Liver (tissue), 8 donors: ENCODE measurements at regions not wholly inside any gene's neighbourhood (a gene's known extent, or its start where the extent isn't known, plus 50 kb on each side); places are given as distances from the start of the nearest gene placed in this dataset.

Experiments used
- DNase-seq: peaks from one replicate; pipeline ENCODE4 v3.0.0-alpha.2; 2017; ENCODE audit warnings: low spot score
- H3K27ac ChIP-seq, 2 donors: one replicate each; pipeline ENCODE4 v1.7.0; 2013; ENCODE audit warnings: inconsistent platforms in 2 of 2, low read length in 2 of 2, control low read depth in 1 of 2, low read depth in 1 of 2, mild to moderate bottlenecking in 1 of 2
- H3K27me3 ChIP-seq, 4 donors: one replicate each; pipeline versions ENCODE4 v1.6.1 to v1.7.0; 2013; ENCODE audit warnings: low read length in 3 of 4, inconsistent platforms in 1 of 4, mild to moderate bottlenecking in 1 of 4, moderate library complexity in 1 of 4; ENCODE audit not compliant: control insufficient read depth in 4 of 4, insufficient read depth in 4 of 4
- H3K36me3 ChIP-seq, 4 donors: one replicate each; pipeline versions ENCODE4 v1.6.1 to v1.7.0; 2013; ENCODE audit warnings: low read length in 3 of 4, mild to moderate bottlenecking in 3 of 4, low read depth in 1 of 4, moderate library complexity in 1 of 4; ENCODE audit not compliant: control insufficient read depth in 4 of 4, insufficient read depth in 3 of 4
- H3K4me1 ChIP-seq, 4 donors: one replicate each; pipeline versions ENCODE4 v1.6.1 to v1.7.0; 2013; ENCODE audit warnings: low read length in 3 of 4, mild to moderate bottlenecking in 3 of 4, moderate library complexity in 1 of 4; ENCODE audit not compliant: control insufficient read depth in 4 of 4, insufficient read depth in 4 of 4
- H3K4me3 ChIP-seq, 3 donors: one replicate each; pipeline versions ENCODE4 v1.6.1 to v1.7.0; 2013; ENCODE audit warnings: low read length in 3 of 3, control low read depth in 1 of 3, low read depth in 1 of 3, mild to moderate bottlenecking in 1 of 3
- H3K9ac ChIP-seq, 2 donors: one replicate each; pipeline ENCODE4 v1.7.0; 2013; ENCODE audit warnings: low read length in 2 of 2, mild to moderate bottlenecking in 2 of 2, moderate library complexity in 2 of 2, control low read depth in 1 of 2, low read depth in 1 of 2
- H3K9me3 ChIP-seq, 4 donors: one replicate each; pipeline versions ENCODE4 v1.6.1 to v1.7.0; 2013; ENCODE audit warnings: low read length in 3 of 4; ENCODE audit not compliant: control insufficient read depth in 4 of 4
- ATF3 ChIP-seq: IDR thresholded peaks from 2 replicates; pipeline ENCODE4 v1.6.1; 2016; ENCODE audit warnings: antibody characterized with exemption
- CTCF ChIP-seq: fragments of 150-350 bp; IDR thresholded peaks from 2 replicates; pipeline ENCODE4 v1.5.1; 2017; ENCODE audit warnings: improper control_type of control experiment, low read depth, low read length; ENCODE audit not compliant: missing input control
- EGR1 ChIP-seq, 2 donors: IDR thresholded peaks; 2 replicates each; pipeline ENCODE4 v1.6.1; 2016 to 2018; ENCODE audit warnings: antibody characterized with exemption in 2 of 2, low read depth in 2 of 2
- FOXA1 ChIP-seq: IDR thresholded peaks from 2 replicates; pipeline ENCODE4 v1.6.1; 2016; ENCODE audit warnings: antibody characterized with exemption
- FOXA2 ChIP-seq: IDR thresholded peaks from 2 replicates; pipeline ENCODE4 v1.6.1; 2016; ENCODE audit warnings: antibody characterized with exemption
- GABPA ChIP-seq, 2 donors: IDR thresholded peaks in 1 of 2; conservative IDR thresholded peaks in 1 of 2; 2 replicates each; pipeline ENCODE4 v1.6.1; 2016; ENCODE audit warnings: antibody characterized with exemption in 2 of 2, mild to moderate bottlenecking in 1 of 2, moderate library complexity in 1 of 2
- HNF4A ChIP-seq, 2 donors: conservative IDR thresholded peaks; 2 replicates each; pipeline ENCODE4 v1.6.1; 2016; ENCODE audit warnings: antibody characterized with exemption in 2 of 2, mild to moderate bottlenecking in 2 of 2
- HNF4G ChIP-seq: IDR thresholded peaks from 2 replicates; pipeline ENCODE4 v1.6.1; 2016; ENCODE audit warnings: antibody characterized with exemption
- JUND ChIP-seq, 2 donors: IDR thresholded peaks; 2 replicates each; pipeline ENCODE4 v1.6.1; 2016; ENCODE audit warnings: antibody characterized with exemption in 2 of 2
- NR2F2 ChIP-seq: IDR thresholded peaks from 2 replicates; pipeline ENCODE4 v1.6.1; 2016; ENCODE audit warnings: antibody characterized with exemption
- RAD21 ChIP-seq, 2 donors: IDR thresholded peaks; 2 replicates each; pipeline ENCODE4 v1.6.1; 2016; ENCODE audit warnings: antibody characterized with exemption in 2 of 2, mild to moderate bottlenecking in 2 of 2
- RXRA ChIP-seq, 2 donors: IDR thresholded peaks; 2 replicates each; pipeline ENCODE4 v1.6.1; 2017 to 2018; ENCODE audit warnings: antibody characterized with exemption in 2 of 2, mild to moderate bottlenecking in 1 of 2
- SP1 ChIP-seq: IDR thresholded peaks from 2 replicates; pipeline ENCODE4 v1.6.1; 2018; ENCODE audit warnings: antibody characterized with exemption, mild to moderate bottlenecking
- TAF1 ChIP-seq: conservative IDR thresholded peaks from 2 replicates; pipeline ENCODE4 v1.6.1; 2016; ENCODE audit warnings: antibody characterized with exemption, mild to moderate bottlenecking
- WGBS: extraction: QIAGEN DNeasy Blood & Tissue Kit; methylation state at CpG from one replicate; pipeline ENCODE4 v1.1.7; 2013; 5-methylcytosine and 5-hydroxymethylcytosine counted together
- TF ChIP-seq, protein P1 (sequence below): IDR thresholded peaks from 2 replicates; pipeline ENCODE4 v1.6.1; 2016; ENCODE audit warnings: antibody characterized with exemption, mild to moderate bottlenecking
- donor health status: healthy.
- donor health status: healthy.
- donor health status: healthy.
- donor health status: healthy.
- donor health status: healthy.

DNA sequence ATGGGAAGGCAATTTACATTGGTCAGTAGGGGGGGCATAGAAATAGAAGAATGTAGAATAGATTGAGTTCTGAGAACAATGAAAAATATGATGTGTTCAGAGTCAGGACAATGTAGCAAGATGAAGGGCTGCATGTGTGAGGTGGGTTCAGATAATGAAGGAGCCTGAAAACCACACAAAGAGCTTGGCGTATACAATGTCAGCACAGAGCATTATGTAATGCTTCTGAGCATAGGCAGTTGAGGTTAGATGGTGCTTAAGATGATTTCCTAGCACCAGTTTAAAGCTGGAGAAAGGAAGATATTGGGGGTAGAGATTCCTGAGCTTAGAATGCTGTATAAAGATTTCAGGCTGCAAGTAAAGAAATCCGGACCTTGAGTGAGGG lies 202.0 kb upstream of the SNX7 start:
- WGBS = 97% methylated on average over 2 of the region's 2 CpGs
- peaks cover 0 to 3% (median 0%) of the 10 kb centered on the region in 4 donors for H3K27me3 ChIP-seq
- no peak overlapping the region for H3K27ac ChIP-seq
- H3K4me1 ChIP-seq = no peaks in the 10 kb centered on the region
- DNase-seq = no peak
- no peaks in the 10 kb centered on the region for H3K9me3 ChIP-seq
- no peaks in the 10 kb centered on the region for H3K36me3 ChIP-seq
- TF ChIP-seq, protein P1, sequence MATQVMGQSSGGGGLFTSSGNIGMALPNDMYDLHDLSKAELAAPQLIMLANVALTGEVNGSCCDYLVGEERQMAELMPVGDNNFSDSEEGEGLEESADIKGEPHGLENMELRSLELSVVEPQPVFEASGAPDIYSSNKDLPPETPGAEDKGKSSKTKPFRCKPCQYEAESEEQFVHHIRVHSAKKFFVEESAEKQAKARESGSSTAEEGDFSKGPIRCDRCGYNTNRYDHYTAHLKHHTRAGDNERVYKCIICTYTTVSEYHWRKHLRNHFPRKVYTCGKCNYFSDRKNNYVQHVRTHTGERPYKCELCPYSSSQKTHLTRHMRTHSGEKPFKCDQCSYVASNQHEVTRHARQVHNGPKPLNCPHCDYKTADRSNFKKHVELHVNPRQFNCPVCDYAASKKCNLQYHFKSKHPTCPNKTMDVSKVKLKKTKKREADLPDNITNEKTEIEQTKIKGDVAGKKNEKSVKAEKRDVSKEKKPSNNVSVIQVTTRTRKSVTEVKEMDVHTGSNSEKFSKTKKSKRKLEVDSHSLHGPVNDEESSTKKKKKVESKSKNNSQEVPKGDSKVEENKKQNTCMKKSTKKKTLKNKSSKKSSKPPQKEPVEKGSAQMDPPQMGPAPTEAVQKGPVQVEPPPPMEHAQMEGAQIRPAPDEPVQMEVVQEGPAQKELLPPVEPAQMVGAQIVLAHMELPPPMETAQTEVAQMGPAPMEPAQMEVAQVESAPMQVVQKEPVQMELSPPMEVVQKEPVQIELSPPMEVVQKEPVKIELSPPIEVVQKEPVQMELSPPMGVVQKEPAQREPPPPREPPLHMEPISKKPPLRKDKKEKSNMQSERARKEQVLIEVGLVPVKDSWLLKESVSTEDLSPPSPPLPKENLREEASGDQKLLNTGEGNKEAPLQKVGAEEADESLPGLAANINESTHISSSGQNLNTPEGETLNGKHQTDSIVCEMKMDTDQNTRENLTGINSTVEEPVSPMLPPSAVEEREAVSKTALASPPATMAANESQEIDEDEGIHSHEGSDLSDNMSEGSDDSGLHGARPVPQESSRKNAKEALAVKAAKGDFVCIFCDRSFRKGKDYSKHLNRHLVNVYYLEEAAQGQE = no peak
- no peak for TF ChIP-seq RAD21 (IDR thresholded peaks at IDR 0.05)
- no peak for TF ChIP-seq FOXA2
- no peak for TF ChIP-seq EGR1 (IDR thresholded peaks at IDR 0.05; ENCODE audit: low read depth in 2 of 2)
- no peak for TF ChIP-seq HNF4A (conservative IDR thresholded peaks at IDR 0.05)
- no peak for TF ChIP-seq RXRA (IDR thresholded peaks at IDR 0.05)
- TF ChIP-seq SP1 = no peak
- no peak for TF ChIP-seq NR2F2
- no peak for TF ChIP-seq HNF4G
- no peak overlapping the region for H3K9ac ChIP-seq
- H3K4me3 ChIP-seq = no peak overlapping the region

GRCh38 chr1:98458511-98459485 lies 202.7 kb upstream of the SNX7 start:
- Histone ChIP-seq H3K27ac (no peak overlapping the region), H3K9ac (no peak overlapping the region), H3K9me3 (no peaks in the 10 kb centered on the region), H3K27me3 (peaks cover 0 to 4% (median 0%) of the 10 kb centered on the region in 4 donors), H3K4me1 (no peaks in the 10 kb centered on the region), H3K4me3 (peak overlapping the region in 1 of 3 donors; percentile 2), H3K36me3 (no peaks in the 10 kb centered on the region)
- no peak for TF ChIP-seq ATF3
- no peak for TF ChIP-seq GABPA (IDR thresholded peaks at IDR 0.05 in 1 of 2, conservative IDR thresholded peaks at IDR 0.05 in 1 of 2)
- TF ChIP-seq FOXA1 = no peak
- no peak for TF ChIP-seq TAF1
- TF ChIP-seq NR2F2 = no peak
- no peak for TF ChIP-seq RXRA (IDR thresholded peaks at IDR 0.05)
- no peak for TF ChIP-seq RAD21 (IDR thresholded peaks at IDR 0.05)
- TF ChIP-seq JUND (IDR thresholded peaks at IDR 0.05) = no peak
- WGBS = 32% methylated on average over 8 of the region's 8 CpGs
- no peak for DNase-seq

DNA sequence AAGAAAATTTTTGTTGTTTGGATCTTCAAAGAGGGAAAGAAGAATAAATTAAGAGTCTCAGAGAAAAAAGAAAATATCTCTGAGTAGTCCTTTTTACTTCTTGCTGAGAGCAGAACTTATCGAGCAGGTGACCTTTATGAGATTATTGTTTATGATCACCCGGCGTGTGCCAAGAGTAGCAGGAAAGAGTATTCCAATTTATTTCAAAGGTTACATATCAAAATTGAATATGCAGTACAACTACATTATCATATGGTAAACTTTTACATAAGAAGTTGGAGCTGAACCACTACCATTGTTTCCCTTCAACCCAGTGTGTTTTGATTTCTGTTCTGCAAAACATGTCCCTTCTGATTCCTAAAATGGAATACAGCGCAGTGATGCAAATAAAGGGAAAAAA lies 204.3 kb upstream of the SNX7 start:
- H3K9ac ChIP-seq = no peak overlapping the region
- no peak for TF ChIP-seq CTCF
- H3K36me3 ChIP-seq = no peaks in the 10 kb centered on the region
- no peak overlapping the region for H3K4me3 ChIP-seq
- H3K9me3 ChIP-seq = no peaks in the 10 kb centered on the region
- no peak for DNase-seq
- no peak overlapping the region for H3K27ac ChIP-seq
- no peaks in the 10 kb centered on the region for H3K4me1 ChIP-seq
- H3K27me3 ChIP-seq = peaks cover 0 to 4% (median 0%) of the 10 kb centered on the region in 4 donors
- 90% methylated on average over 4 of the region's 4 CpGs for WGBS
